Lower leg skin (tissue), 4 donors: ENCODE measurements at regions not wholly inside any gene's neighbourhood (a gene's known extent, or its start where the extent isn't known, plus 50 kb on each side); places are given as distances from the start of the nearest gene placed in this dataset.

ENCODE experiments used
- DNase-seq, 2 donors: peaks; one replicate each; pipeline ENCODE4 v3.0.0-alpha.2; 2019; ENCODE audit warnings: low spot score in 2 of 2
- H3K4me3 ChIP-seq: fragments of 200-600 bp; sonication (generic); 2 replicates; pipeline ENCODE4 v1.5.1; 2017; ENCODE audit warnings: mild to moderate bottlenecking, low read depth; ENCODE audit not compliant: poor library complexity, severe bottlenecking
- POLR2A ChIP-seq, 2 donors: fragments of 450-650 bp; IDR thresholded peaks; one replicate each; pipeline ENCODE4 v1.6.1; 2016 to 2017; ENCODE audit warnings: antibody characterized with exemption in 2 of 2, mild to moderate bottlenecking in 1 of 2, moderate library complexity in 1 of 2
- WGBS, 2 donors: methylation state at CpG; one replicate each; pipeline ENCODE4 v1.1.5; 2018; 5-methylcytosine and 5-hydroxymethylcytosine counted together
- intact Hi-C: fragments of 100-400 bp; cut with DNase I; formaldehyde crosslinking; loops from one replicate; pipeline ENCODE4 v1.15.0; 2023; ENCODE audit warnings: low total_unique reads
- TF ChIP-seq, protein P1 (sequence below), 3 donors: fragments of 450-650 bp; IDR thresholded peaks; one replicate each; pipeline ENCODE4 v1.5.1; 2016; ENCODE audit warnings: antibody characterized with exemption in 3 of 3, mild to moderate bottlenecking in 3 of 3, moderate library complexity in 2 of 3

DNA sequence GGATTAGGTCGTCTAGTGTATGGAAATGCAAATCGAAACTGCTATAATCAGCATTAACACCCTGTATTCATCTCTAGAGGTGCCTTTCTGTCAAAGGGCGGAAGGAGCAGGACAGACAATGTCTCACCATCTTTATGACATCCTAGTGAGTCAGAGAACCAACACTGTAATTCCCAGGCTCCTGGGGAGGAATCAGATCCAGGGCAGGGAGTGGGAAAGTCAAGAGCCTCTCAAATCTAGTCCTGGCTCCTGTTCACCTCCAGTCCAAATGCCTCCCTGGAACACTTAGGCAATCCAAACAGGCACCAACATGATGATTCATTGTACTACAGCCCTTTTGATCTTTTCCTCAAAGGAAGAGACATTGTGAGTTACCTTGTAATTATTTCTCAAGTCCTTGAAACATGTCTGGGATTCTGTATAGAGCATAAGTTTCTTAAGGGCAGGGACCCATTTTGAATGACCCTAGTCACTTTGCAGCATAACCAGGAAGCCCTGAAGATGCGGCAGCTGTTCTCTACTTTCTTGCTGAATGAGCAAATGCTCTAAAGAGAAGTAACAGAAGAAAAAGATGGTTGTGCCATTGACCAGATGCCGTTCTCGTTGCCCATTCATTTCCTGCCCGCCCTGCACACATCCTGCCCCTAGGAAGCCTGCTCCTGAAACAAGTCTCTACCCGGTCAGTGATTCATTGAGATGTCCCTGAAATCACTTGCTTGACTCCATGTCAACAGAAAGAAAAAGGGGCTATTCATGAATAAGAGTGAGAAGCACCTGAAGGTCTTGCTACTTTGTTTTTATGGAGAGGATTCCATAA lies 112.8 kb upstream of the JARID2 start:
- peak in 1 of 2 donors; percentile 27 for DNase-seq
- intact Hi-C loops = no loop called here
- TF ChIP-seq, protein P1, sequence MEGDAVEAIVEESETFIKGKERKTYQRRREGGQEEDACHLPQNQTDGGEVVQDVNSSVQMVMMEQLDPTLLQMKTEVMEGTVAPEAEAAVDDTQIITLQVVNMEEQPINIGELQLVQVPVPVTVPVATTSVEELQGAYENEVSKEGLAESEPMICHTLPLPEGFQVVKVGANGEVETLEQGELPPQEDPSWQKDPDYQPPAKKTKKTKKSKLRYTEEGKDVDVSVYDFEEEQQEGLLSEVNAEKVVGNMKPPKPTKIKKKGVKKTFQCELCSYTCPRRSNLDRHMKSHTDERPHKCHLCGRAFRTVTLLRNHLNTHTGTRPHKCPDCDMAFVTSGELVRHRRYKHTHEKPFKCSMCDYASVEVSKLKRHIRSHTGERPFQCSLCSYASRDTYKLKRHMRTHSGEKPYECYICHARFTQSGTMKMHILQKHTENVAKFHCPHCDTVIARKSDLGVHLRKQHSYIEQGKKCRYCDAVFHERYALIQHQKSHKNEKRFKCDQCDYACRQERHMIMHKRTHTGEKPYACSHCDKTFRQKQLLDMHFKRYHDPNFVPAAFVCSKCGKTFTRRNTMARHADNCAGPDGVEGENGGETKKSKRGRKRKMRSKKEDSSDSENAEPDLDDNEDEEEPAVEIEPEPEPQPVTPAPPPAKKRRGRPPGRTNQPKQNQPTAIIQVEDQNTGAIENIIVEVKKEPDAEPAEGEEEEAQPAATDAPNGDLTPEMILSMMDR (IDR thresholded peaks at IDR 0.05) = no peak
- no peak for TF ChIP-seq POLR2A (IDR thresholded peaks at IDR 0.05)
- H3K4me3 ChIP-seq = no peak overlapping the region
- 46 to 55% methylated on average over 8 of the region's 8 CpGs for WGBS, 2 donors

- no peak for DNase-seq
- 88 to 100% methylated on average over 1 of the region's 1 CpG for WGBS, 2 donors
- TF ChIP-seq, protein P1 (IDR thresholded peaks at IDR 0.05) = no peak
- TF ChIP-seq POLR2A (IDR thresholded peaks at IDR 0.05) = no peak
- intact Hi-C loops = no loop called here
- H3K4me3 ChIP-seq = no peak overlapping the region
These were observed 108.8 kb upstream of the JARID2 start for GRCh38 chr6:15137086-15137485.

DNA sequence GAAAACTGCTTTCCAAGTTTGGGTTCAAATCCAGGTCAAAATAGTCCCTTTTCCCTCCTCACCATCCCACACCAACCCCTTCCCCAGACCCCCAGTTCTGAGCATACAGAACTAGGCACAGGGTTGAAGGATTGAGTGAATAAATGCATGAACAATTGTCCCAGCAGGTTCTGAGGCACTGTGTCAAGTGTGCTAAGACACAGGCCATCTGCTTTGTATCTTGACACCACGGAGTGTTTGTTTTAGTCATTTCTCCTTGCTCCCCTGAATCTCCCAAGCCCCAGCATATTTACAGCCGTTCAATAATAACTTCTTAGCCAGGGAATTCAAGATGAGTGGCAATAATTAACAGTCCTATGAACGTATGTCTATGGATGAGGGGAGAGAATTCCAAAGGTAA lies 102.8 kb upstream of the JARID2 start:
- 73 to 77% methylated on average over 3 of the region's 3 CpGs for WGBS, 2 donors
- DNase-seq = no peak
- intact Hi-C loops = no loop called here

GRCh38 chr6:15143540-15143939 lies 102.3 kb upstream of the JARID2 start:
- WGBS, 2 donors = 90 to 95% methylated on average over 3 of the region's 3 CpGs

More for the DNA sequence above, 102.8 kb upstream of the JARID2 start:
- H3K4me3 ChIP-seq = no peak overlapping the region
- TF ChIP-seq, protein P1 (IDR thresholded peaks at IDR 0.05) = no peak
- TF ChIP-seq POLR2A (IDR thresholded peaks at IDR 0.05) = no peak

DNA sequence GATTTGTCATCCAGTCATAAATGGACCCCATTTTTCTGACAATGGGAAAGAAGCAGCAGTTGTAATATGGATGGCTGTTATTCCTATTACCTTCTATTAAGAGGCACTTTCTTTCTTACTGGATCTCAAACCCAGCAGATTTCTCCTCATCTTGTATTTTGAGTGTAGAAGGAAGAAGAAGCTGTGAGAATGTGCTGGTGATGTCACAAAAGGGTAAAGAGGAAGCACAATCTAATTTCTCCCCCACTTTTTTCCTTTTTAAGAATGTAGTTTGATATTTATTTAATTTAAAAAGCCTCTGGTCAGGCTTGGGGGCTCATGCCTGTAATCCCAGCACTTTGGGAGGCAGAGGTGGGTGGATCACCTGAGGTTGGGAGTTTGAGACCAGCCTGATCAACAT lies 100.0 kb upstream of the JARID2 start:
- TF ChIP-seq, protein P1 (IDR thresholded peaks at IDR 0.05) = no peak
- TF ChIP-seq POLR2A (IDR thresholded peaks at IDR 0.05) = no peak
- DNase-seq = no peak
- intact Hi-C loops = no loop called here
- no peak overlapping the region for H3K4me3 ChIP-seq

More at GRCh38 chr6:15143540-15143939, 102.3 kb upstream of the JARID2 start:
- no peak overlapping the region for H3K4me3 ChIP-seq
- intact Hi-C loops = no loop called here
- TF ChIP-seq, protein P1 (IDR thresholded peaks at IDR 0.05) = no peak
- TF ChIP-seq POLR2A (IDR thresholded peaks at IDR 0.05) = no peak
- no peak for DNase-seq

DNA sequence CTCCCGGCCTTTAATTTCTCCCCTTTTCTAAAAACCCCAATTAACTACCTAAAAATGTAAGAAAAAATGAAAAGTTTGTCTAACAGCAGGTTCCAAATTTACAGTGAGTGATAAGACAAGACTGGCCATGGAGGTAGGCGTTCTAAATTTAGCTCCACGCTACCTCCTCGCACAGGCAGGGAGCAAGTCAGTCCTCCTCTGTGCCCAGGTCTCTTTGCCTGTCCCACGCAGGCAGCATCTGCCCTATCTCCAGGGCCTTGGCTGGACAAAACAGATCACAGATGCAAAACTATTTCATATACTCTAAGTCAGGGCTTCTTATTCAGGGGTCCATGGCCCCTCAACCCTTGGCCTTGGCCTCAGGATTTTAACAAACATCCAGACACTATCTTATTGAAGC lies 98.0 kb upstream of the JARID2 start:
- no peak for TF ChIP-seq POLR2A (IDR thresholded peaks at IDR 0.05)
- TF ChIP-seq, protein P1 (IDR thresholded peaks at IDR 0.05) = no peak
- no peak overlapping the region for H3K4me3 ChIP-seq
- intact Hi-C loops = no loop called here
- DNase-seq = no peak
- 95 to 96% methylated on average over 5 of the region's 5 CpGs for WGBS, 2 donors
